ENCODE measurements at regions not wholly inside any gene's neighbourhood (a gene's known extent, or its start where the extent isn't known, plus 50 kb on each side); places are given as distances from the start of the nearest gene placed in this dataset.
"Not testable (repeated sequence)": the region's sequence is repeated elsewhere in the genome, so short reads cannot be mapped to it uniquely, and the experiment has no call there.

DNA sequence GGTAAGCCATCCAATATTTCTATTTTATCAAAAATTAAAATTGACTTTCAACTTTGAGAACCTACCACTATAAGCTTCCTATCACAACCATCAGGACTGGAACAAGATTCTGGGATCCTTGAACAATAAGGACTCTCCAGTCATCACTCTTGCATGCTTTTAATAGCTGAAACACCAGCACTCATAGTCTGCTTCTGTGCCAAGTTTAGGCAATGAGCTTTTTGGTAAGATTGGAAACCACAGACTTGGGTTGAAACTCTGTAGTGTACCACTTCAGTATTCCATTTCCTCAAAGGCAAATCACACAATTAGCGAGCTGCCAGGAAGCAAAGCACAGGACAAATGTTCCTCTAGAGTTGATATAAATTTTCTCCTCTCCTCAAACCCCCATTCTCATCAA lies 1065.8 kb upstream of the SLC39A10 start:
- no peak for DNase-seq

GRCh38 chr2:194587739-194588270 lies 1069.2 kb upstream of the SLC39A10 start:
- DNase-seq = no peak

DNA sequence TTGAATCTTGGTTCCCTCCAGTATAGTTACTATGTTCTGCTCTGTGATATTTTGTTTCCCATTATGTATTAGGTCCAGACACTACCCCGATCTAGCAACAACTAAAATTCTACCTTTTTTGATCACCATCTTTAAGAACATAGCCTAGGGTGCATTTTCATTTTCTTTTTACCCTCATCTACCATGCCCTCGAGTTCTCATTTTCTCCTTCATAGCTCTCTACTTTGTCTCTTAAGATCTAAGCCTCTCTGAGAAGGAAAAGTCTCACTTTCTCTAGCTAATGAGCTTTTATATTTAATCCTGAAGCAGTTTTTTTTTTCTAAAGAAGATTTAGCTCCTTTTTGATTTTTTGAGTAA lies 1089.4 kb upstream of the SLC39A10 start:
- DNase-seq = no peak

DNA sequence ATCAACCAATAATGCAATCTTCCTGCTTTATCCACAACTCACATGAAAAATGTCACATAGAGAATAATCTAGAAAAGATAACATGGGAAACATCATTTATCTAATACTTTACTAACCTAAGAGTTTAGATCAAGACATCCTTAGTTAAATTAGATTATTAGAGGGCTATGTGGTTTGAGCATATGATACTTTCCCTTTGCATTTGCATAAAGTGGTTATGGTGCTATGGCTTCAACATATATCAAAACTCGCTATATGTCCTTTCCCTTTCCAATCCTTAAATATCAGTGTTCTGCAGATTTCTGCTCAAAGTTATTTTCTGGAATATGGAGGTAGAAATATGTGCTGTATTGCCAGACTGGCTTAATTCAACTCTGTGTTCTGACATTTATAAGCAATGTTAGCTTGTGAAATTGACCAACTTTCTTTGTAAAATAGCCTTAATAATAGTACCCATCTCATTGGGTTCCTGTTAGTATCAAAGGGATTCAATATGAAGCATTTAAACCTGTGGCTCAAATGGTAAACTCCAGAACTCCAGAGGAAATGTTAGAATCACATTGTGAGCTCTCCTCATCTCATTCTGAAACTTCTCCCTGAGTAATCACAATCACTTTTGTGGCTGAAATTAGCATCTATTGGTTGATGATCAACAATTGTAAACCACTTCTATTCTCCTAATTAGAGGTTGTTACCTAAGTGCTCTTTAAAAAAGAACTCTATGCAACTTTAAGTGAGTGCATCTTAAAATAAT lies 1089.9 kb upstream of the SLC39A10 start:
- no peak for DNase-seq

DNA sequence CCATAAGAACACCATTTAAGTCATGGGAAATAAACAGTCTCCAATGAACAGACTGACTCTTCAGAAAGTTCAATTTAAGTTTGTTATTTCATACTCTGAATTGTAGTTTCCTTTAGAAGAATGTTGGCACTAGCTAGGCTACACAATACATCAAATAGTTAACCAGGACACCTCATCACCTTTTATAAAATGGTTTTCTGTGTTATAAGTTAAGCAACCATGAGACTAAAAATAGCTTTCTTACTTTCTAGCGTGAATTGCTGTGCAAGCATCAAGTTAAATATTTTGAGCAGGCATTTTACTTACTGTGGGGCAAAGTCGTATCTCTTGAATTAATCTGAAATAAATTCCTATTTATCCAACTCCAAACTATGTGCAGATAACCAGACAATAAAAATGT lies 1092.6 kb upstream of the SLC39A10 start:
- no peak for DNase-seq

GRCh38 chr2:194562329-194562728 lies 1094.7 kb upstream of the SLC39A10 start:
- no peak for DNase-seq

- no peak for DNase-seq
Measured at GRCh38 chr2:194559964-194560363, 1097.1 kb upstream of the SLC39A10 start.

DNA sequence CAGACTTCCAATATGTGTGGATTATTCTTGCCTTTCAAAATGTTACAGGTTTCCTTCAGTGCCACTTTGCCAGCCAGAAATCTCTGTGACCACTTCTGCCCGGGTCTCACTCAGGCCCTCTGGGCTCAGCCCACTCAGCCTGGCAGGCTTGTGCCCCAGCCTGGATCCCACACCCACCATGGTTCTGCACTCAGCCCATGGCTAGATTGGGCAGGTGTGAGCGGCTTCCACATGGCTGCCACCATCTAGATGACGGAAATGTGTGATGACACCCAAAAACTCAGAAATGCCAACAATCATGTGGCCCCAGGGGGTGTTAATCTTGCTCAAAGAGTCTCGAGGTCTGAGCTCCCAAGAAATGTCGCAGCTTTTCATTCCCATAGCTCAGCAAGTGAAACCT lies 1097.5 kb upstream of the SLC39A10 start:
- no peak for DNase-seq

DNA sequence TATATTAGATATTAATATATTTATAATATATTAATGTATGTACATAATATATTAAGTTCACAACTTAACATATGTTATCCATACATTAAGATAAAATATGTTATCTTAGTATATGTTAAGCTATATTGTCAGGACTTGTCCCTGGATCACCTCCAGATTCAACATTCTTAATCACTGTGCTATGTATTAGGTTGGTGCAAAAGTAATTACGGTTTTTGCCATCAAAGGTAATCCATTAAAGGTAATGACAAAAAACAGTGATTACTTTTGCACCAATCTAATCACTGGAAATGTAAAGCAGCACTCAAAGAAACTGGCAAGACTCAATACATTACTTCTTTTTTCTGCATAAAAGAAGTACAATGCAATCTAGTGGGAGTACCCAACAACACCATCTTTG lies 1099.0 kb upstream of the SLC39A10 start:
- no peak for DNase-seq

- DNase-seq = no peak
Measured at GRCh38 chr2:194556629-194557028, 1100.4 kb upstream of the SLC39A10 start.

DNA sequence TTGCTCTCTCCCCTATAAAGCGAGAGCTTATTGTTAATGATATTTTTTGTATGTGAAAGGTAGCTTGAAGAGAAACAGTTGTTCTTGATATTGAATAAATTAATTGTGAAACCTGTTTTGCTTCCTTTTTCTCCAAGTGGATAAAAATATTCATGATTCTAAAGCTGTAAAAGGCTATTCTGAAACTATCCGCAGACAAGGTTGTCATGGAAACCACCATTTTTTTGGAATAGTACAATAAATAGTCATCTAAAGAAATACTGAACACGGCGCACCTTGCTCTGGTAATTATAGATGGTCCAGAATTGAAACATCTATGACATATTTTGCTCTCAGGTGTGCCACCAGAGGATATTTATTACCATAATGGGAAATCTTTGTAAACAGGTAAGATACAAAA lies 1103.0 kb upstream of the SLC39A10 start:
- no peak for DNase-seq

- no peak for DNase-seq
Measured at GRCh38 chr2:194550702-194551101, 1106.3 kb upstream of the SLC39A10 start.

- DNase-seq = no peak
Measured at GRCh38 chr2:194549387-194549786, 1107.6 kb upstream of the SLC39A10 start.

GRCh38 chr2:194545978-194546377 lies 1111.0 kb upstream of the SLC39A10 start:
- no peak for DNase-seq

DNA sequence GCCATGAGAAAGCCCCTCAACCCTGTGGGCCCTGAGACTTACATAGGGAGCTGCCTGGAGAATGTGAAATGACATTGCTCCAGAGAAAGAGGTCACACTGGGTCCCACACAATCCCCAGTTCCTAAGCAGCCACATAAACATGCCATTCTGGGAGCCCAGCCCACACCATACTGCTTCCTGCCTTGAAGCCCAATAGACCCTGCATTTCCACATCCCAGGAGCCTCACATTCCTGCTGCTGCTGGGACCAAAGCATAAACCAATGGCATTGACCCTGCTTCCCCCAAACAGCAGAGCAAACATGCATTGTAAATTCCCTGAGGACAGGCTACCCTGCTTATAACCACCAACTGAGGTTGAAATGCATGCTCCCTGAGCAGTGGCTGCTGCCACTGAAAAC lies 1117.6 kb upstream of the SLC39A10 start:
- no peak for DNase-seq

GRCh38 chr2:194526121-194526520 lies 1130.9 kb upstream of the SLC39A10 start:
- DNase-seq = no peak

- DNase-seq = no peak
Measured at GRCh38 chr2:194514281-194514680, 1142.7 kb upstream of the SLC39A10 start.

GRCh38 chr2:194511070-194511469 lies 1146.0 kb upstream of the SLC39A10 start:
- DNase-seq = not testable (repeated sequence)

DNA sequence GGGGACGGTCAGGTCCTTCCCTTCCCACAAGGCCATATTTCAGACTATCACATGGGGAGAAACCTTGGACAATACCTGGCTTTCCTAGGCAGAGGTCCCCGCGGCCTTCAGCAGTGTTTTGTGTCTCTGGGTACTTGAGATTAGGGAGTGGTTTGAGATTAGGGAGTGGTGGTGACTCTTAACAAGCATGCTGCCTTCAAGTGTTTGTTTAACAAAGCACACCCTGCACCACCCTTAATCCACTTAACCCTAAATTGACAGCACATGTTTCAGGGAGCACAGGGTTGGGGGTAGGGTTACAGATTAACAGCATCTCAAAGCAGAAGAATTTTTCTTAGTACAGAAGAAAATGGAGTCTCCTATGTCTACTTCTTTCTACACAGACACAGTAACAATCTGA lies 1152.2 kb upstream of the SLC39A10 start:
- not testable (repeated sequence) for DNase-seq

DNA sequence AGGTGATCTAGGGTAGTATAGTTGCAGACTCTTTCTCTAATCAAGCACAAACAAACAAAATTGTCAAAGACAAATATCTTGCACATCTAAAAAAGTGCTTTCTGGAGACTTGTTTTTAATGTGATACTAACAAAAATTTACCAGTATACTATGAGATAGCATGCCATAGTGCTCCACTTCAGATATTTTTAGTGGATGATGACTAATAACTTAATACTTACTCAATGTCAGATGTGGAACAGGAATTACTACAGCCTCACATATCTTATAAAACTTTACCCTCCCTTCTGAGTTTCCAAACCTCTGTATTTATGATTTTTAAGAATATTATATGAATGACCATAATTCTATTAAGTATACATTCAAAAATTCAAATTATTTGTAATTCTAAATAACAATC lies 1162.0 kb upstream of the SLC39A10 start:
- DNase-seq = no peak

GRCh38 chr2:194494401-194494800 lies 1162.6 kb upstream of the SLC39A10 start:
- no peak for DNase-seq

GRCh38 chr2:194491409-194492115 lies 1165.5 kb upstream of the SLC39A10 start:
- no peak for DNase-seq

DNA sequence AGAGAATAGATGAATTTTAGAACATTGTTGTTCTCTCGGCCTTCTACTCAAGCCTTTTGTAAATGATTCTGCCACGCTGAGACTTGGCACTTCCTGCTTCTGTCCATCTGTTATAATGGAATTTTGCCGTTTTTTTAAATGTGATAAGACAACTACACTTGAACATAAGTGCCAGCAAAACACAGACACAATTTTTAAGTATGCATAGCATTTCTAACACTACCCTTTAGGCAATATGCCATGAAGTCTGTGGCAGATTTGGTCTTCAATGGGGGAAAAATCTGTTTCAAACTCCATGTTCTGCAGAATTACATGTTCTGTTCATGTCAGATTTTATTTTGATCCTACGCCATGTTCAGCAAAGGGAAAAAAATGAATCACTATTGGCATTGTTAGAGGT lies 1170.7 kb upstream of the SLC39A10 start:
- no peak for DNase-seq

GRCh38 chr2:194483041-194483440 lies 1174.0 kb upstream of the SLC39A10 start:
- no peak for DNase-seq

GRCh38 chr2:194465641-194466040 lies 1191.4 kb upstream of the SLC39A10 start:
- DNase-seq = no peak
